Calu3 (cell line): ENCODE measurements at regions not wholly inside any gene's neighbourhood (a gene's known extent, or its start where the extent isn't known, plus 50 kb on each side); places are given as distances from the start of the nearest gene placed in this dataset.

Experiments used
- BruUV-seq: library from RNA; stranded (reverse); fragments of 400-500 nt; replicated peaks from 2 replicates; lab custom pipeline; 2021; lab: Mats Ljungman, UMichigan
- CTCF ChIA-PET: fragments of 300-600 bp; sonication (Branson Sonifier 250); formaldehyde crosslinking; loops from one replicate; lab custom pipeline; 2022; ENCODE audit warnings: antibody characterized with exemption; lab: Charles Lee
- DNase-seq: peaks from one replicate; pipeline ENCODE4 v3.0.0; 2022
- H3K27ac Mint-ChIP-seq: one replicate; pipeline ENCODE4 v1.8.0; 2022; ENCODE audit warnings: mixed read lengths; ENCODE audit not compliant: unreplicated experiment
- H3K27me3 Mint-ChIP-seq: one replicate; pipeline ENCODE4 v1.8.0; 2022; ENCODE audit warnings: mixed read lengths; ENCODE audit not compliant: unreplicated experiment
- H3K36me3 Mint-ChIP-seq: one replicate; pipeline ENCODE4 v1.8.0; 2022; ENCODE audit warnings: mild to moderate bottlenecking, moderate library complexity, mixed read lengths; ENCODE audit not compliant: insufficient read depth, unreplicated experiment
- H3K4me1 Mint-ChIP-seq: one replicate; pipeline ENCODE4 v1.8.0; 2022; ENCODE audit warnings: mild to moderate bottlenecking, low read depth, mixed read lengths; ENCODE audit not compliant: unreplicated experiment
- H3K4me3 Mint-ChIP-seq: one replicate; pipeline ENCODE4 v1.8.0; 2022; ENCODE audit warnings: mild to moderate bottlenecking, low read depth, moderate library complexity, mixed read lengths; ENCODE audit not compliant: unreplicated experiment
- H3K9me3 Mint-ChIP-seq: one replicate; pipeline ENCODE4 v1.8.0; 2022; ENCODE audit warnings: low read depth, mixed read lengths; ENCODE audit not compliant: unreplicated experiment
- intact Hi-C: fragments of 100-400 bp; cut with micrococcal nuclease; formaldehyde crosslinking; loops from one replicate; pipeline ENCODE4 v1.10.0; 2022; ENCODE audit not compliant: unreplicated experiment
- TF ChIP-seq, protein P1 (sequence below): fragments of 200-600 bp; IDR thresholded peaks from one replicate; pipeline ENCODE4 v1.8.0; 2022; ENCODE audit warnings: antibody characterized with exemption; ENCODE audit not compliant: unreplicated experiment

- H3K4me1 Mint-ChIP-seq = peaks cover 48% of the 10 kb centered on the region
- H3K27ac Mint-ChIP-seq = peak overlapping the region; percentile 37
- H3K27me3 Mint-ChIP-seq = no peaks in the 10 kb centered on the region
- intact Hi-C loops = loop anchor here (5.0 kb wide), 2 partner anchors 65 to 250 kb away; no protein-coding TSS in a partner anchor
- BruUV-seq = no TSS peak
- H3K36me3 Mint-ChIP-seq = peaks cover 6% of the 10 kb centered on the region
- TF ChIP-seq, protein P1, sequence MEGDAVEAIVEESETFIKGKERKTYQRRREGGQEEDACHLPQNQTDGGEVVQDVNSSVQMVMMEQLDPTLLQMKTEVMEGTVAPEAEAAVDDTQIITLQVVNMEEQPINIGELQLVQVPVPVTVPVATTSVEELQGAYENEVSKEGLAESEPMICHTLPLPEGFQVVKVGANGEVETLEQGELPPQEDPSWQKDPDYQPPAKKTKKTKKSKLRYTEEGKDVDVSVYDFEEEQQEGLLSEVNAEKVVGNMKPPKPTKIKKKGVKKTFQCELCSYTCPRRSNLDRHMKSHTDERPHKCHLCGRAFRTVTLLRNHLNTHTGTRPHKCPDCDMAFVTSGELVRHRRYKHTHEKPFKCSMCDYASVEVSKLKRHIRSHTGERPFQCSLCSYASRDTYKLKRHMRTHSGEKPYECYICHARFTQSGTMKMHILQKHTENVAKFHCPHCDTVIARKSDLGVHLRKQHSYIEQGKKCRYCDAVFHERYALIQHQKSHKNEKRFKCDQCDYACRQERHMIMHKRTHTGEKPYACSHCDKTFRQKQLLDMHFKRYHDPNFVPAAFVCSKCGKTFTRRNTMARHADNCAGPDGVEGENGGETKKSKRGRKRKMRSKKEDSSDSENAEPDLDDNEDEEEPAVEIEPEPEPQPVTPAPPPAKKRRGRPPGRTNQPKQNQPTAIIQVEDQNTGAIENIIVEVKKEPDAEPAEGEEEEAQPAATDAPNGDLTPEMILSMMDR = no peak
- CTCF ChIA-PET = no interaction called here
- peaks cover 2% of the 10 kb centered on the region for H3K9me3 Mint-ChIP-seq
- H3K4me3 Mint-ChIP-seq = no peak overlapping the region
- DNase-seq = no peak
These were observed 97.2 kb downstream of the MAIP1 start for GRCh38 chr2:200052627-200053026.

GRCh38 chr2:200054681-200055468 is 99.5 kb downstream of the MAIP1 start:
- intact Hi-C loops = loop anchor here (5.0 kb wide), 2 partner anchors 68 to 247 kb away; no protein-coding TSS in a partner anchor
- no TSS peak for BruUV-seq
- H3K9me3 Mint-ChIP-seq = peaks cover 4% of the 10 kb centered on the region
- TF ChIP-seq, protein P1 = no peak
- H3K27me3 Mint-ChIP-seq = no peaks in the 10 kb centered on the region
- CTCF ChIA-PET = no interaction called here
- H3K4me1 Mint-ChIP-seq = peaks cover 31% of the 10 kb centered on the region
- H3K4me3 Mint-ChIP-seq = no peak overlapping the region
- no peak for DNase-seq
- no peak overlapping the region for H3K27ac Mint-ChIP-seq
- peaks cover 6% of the 10 kb centered on the region for H3K36me3 Mint-ChIP-seq

GRCh38 chr2:200056105-200056504 is 100.7 kb downstream of the MAIP1 start:
- peaks cover 4% of the 10 kb centered on the region for H3K9me3 Mint-ChIP-seq
- H3K4me3 Mint-ChIP-seq = no peak overlapping the region
- no peaks in the 10 kb centered on the region for H3K27me3 Mint-ChIP-seq
- intact Hi-C loops = no loop called here
- CTCF ChIA-PET = interaction anchor here (1.4 kb wide), 1 partner anchor 11 kb away, joined by 3 read pairs; no protein-coding TSS in a partner anchor
- no TSS peak for BruUV-seq
- no peak overlapping the region for H3K27ac Mint-ChIP-seq
- DNase-seq = no peak
- peaks cover 19% of the 10 kb centered on the region for H3K4me1 Mint-ChIP-seq
- peaks cover 1% of the 10 kb centered on the region for H3K36me3 Mint-ChIP-seq
- TF ChIP-seq, protein P1 = no peak

GRCh38 chr2:200063155-200063554 is 107.8 kb downstream of the MAIP1 start:
- CTCF ChIA-PET = no interaction called here
- intact Hi-C loops = no loop called here
- BruUV-seq = no TSS peak
- no peak overlapping the region for H3K27ac Mint-ChIP-seq
- H3K27me3 Mint-ChIP-seq = no peaks in the 10 kb centered on the region
- H3K36me3 Mint-ChIP-seq = no peaks in the 10 kb centered on the region
- no peak for DNase-seq
- no peaks in the 10 kb centered on the region for H3K9me3 Mint-ChIP-seq
- H3K4me1 Mint-ChIP-seq = peaks cover under 1% of the 10 kb centered on the region
- no peak overlapping the region for H3K4me3 Mint-ChIP-seq
- TF ChIP-seq, protein P1 = no peak
